HG03045 (cell line): ENCODE measurements at regions not wholly inside any gene's neighbourhood (a gene's known extent, or its start where the extent isn't known, plus 50 kb on each side); places are given as distances from the start of the nearest gene placed in this dataset.

Source experiments
- ATAC-seq: cut with Tn5 transposase; IDR thresholded peaks from one replicate; pipeline ENCODE4 v1.9.1; 2021; ENCODE audit warnings: mild to moderate bottlenecking, moderate library complexity; ENCODE audit not compliant: unreplicated experiment

DNA sequence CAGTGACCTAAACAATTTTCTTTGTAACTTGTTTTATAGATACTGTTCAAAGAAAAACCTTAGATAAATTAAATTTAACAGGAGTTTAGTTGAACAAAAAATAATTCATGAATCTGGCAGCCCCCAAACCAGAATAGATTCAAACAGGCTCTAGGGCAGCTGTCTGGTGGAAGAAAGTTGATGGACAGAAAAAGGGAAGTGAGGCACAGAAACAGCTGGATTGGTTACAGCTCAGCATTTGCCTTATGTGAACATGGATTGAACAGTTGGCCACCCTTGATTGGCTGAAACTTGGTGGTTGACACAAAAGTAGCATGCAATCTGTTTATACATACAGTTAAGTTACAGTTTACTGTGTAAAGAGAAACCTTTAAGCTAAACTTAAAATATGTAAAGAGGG lies 954.3 kb upstream of the FLRT2 start:
- no peak for ATAC-seq

DNA sequence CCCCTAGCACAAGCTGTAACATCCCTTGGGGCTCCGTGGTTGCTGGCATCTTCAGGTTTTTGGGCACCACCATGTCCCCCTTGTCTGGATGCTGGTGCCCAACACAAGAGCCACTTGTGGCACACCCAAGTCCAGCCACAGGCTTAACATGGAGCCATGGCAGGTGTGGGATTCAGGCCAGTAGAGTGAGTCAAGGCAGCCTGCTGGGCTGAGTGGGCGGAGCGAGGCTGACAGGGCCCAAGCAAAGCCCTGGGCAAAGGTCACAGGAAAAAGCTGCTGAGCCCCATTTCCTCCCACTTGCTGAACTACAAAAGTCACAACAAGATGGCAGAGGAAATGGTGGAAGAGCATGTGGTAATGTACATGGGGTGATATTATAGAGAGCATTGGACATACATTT lies 950.7 kb upstream of the FLRT2 start:
- no peak for ATAC-seq

DNA sequence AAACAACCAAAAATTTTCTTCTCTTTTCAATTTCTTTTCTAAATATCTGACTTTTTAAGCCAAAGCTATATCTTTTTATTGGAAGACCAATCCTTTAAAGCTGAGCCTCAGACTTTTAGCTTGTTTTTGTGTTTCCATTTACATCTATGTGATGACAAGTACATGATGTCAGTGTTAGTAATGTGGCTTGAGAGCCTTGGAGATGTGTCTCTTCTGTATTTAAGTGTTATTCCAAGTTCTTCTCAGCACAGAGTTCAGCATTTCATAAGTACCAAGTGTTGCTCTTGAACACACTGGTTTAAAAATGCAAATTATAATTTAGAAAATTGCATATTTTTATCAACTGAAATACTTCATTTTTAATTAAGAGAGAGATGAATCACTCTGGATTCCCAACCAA lies 948.9 kb upstream of the FLRT2 start:
- ATAC-seq = no peak

DNA sequence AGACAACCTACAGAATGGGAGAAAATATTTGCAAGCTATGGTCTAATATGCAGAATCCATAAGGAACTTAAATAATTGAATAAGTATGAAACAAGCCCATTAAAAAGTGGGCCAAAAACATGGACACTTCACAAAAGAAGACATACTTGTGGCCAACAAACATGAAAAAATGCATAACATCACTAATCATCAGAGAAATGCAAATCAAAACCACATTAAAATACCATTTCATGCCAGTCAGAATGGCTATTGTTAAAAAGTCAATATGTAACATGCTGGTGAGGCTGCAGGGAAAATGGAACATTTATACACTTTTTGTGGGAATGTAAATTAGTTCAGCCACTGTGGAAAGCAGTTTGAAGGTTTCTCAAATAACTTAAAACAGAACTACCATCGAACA lies 945.4 kb upstream of the FLRT2 start:
- no peak for ATAC-seq

DNA sequence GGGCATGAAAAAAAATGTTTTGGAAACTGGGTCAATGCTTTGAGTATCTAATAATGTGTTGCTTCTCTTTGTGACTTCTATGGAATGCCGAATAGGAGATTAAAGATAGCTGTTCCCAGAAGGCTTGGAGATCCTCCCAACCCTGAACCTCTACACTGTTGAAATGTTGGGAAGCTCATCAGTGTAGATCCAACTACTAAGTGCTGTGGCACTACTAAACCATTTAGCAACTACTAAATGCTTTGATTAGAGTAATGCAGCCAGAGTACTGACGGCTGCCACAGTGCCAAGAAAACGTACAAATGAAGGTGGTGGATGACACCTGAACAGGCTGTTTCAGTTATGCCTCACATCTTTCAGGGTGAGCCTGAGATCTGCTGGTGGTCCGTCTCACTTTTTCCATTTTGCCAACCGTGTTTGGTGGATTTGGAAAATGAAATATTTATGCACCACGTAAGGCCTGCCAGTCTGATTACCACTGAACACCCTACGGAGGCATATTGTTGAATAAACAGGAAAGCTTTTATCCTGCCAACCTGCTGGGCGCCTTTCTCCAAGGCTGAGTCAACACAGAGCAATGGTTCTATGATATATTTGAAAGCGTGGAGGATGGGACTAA lies 938.0 kb upstream of the FLRT2 start:
- ATAC-seq = no peak

DNA sequence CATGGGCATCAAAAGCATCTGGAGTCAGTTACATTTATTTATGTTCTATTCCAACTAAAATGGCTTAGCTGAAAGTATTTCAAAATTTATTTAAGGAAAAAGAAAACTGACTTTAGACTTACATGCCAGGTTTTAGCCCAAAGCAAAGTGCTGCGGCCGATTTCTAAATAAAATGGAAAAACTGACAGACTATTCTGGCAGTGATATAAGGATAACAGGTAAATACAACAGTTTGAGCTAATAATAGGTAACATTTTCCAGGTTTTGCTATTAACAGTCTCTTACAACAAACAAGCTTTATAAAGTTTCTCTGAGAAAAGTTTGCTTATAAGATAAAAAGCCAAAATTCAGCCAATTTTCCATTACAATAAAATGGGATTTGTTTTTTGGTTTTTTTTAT lies 937.2 kb upstream of the FLRT2 start:
- no peak for ATAC-seq

DNA sequence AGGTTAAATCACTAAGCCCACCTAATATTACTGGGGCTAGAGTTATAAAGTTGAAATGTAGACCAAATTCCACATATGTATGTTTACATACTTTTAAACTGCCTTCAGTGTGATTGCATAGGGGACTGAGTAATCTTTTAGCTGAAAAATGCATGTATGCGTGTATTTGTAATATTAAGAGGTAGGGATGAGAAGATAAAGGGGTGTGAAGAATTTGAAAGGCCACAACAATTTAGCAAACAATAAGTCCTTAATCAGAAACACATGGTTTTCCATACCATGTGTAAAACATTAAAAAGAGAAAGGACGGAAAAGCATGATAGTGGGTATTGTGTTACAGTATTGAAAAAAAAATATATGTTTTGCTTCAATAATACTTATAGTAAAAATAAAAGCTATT lies 919.9 kb upstream of the FLRT2 start:
- no peak for ATAC-seq

DNA sequence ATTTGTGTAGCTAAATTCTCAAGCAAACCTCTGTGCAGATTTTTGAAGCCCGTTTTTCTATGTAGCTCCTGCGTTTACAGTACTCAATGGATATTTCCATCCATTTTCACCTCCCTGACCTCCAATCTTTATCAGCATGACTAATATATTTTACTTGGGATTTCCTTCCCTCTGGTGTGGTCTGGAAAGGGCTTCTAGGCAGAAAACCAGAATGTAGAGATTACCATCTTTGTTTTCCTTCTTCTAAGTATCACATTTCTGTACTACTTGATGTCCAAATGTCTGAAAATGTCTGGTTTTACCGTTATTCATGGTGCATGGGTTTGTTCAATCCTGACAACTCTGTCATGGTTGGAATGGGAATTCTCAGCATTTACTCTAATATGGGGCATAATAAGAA lies 907.6 kb upstream of the FLRT2 start:
- ATAC-seq = no peak

DNA sequence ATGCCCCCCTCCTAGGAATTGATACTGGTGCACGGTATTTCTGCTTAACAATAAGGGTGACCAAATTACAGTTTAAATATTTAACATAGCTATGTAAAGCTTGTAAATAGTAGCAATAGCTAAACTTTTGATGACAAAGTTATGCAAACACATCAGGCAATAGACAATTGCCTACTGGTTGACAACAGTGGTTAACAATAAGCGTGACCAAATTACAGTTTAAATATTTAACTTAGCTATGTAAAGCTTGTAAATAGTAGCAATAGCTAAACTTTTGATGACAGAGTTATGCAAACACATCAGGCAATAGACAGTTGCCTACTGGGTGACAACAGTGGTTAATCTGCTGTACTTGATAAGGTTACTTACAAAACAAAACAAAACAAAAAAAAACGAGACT lies 886.5 kb upstream of the FLRT2 start:
- no peak for ATAC-seq

DNA sequence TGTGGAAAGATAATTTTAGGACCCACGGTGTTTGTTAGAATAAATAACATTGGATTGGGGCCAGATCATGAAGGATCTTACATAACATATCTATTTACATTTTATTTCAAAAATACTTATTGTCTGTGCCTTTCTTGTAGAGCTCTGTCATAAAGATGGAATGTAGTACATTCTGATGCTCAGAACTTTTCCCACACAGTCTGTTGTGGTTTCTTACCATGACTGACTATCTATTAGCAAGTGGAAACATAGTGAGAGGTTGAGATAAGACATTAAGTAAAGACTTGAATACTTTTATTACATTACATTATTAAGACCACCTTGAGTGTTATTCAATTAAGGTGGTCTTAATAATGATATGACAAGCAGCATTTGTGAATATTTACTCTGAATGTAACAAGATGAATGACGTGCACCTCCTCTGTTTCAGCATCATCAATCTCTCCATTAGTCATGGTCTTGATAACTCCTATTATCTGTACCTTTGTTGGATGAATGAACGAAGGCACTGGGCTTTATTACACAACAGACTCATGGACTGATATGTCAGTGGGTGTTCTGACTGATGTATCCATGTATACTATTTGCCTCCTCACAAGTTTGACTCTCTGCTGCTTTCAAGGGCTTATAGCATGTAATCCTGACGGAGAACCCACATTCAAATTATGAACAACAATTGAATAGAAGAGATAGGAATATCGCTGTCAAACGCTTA lies 883.0 kb upstream of the FLRT2 start:
- no peak for ATAC-seq

DNA sequence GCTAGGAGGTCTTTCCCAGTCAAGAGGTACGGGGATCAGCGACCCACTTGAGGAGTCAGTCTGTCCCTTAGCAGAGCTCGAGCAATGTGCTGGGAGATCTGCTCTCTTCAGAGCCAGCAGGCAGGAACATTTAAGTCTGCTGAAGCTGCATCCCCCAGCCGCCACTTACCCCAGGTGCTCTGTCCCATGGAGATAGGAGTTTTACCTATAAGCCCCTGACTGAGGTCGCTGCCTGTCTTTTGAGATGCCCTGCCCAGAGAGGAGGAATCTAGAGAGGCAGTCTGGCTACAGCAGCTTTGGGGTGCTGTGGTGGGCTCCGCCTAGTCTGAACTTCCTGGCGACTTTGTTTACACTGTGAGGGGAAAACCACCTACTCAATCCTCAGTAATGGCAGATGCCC lies 874.9 kb upstream of the FLRT2 start:
- no peak for ATAC-seq

DNA sequence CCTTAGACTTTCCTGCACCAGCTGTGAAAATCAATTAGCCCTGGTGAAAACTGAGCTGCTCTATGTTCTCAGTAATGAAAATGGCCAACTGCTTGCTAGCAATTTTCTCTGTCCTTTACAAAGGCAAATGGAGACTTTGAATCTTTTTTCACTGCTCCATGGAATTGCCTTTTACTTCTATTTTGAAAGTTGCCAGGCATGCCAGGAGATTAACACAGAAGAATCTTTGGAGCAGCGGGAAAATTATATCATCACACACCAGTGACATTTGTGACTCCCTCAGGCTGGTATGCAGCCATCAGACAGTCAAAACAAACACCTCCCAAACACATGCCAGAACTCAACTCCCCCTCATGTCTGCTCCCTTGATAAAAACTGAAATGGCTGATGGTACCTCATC lies 872.0 kb upstream of the FLRT2 start:
- ATAC-seq = no peak

DNA sequence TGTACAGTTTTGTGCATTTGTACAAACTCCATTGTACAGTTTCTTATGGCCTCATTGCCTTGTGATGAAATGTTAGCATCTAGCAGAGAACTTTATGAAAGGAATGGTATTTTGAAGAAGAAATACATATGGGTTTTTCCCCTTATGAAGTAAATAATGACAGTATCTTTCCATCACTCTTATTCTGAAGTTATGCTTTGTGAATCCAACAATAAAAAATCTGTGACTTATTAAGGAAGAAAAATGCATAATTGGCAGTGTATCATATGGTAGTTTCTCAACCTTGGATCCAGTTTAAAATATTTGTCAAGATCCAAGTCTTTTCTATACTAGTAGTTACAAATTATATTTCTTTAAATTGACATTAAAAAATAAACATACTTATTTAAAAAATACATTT lies 859.1 kb upstream of the FLRT2 start:
- ATAC-seq = no peak

DNA sequence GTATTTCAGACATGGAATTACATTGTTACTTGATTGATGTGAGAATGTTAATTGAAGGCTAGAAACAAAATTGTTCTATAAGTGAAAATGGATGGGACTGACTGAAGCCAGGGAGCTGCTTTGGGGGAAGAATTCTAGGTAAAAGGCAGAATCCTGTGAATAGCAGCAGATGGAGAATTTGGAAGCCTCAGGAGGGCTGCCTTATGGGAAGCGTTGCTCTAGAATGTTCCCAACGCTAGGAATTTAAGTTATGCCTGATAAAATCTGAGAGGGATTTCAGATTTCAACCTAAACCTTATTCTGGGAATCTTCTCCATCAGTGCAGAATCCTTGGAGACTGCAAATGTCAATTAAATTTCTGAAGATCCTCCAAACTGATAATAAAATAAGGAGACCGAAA lies 858.2 kb upstream of the FLRT2 start:
- no peak for ATAC-seq

DNA sequence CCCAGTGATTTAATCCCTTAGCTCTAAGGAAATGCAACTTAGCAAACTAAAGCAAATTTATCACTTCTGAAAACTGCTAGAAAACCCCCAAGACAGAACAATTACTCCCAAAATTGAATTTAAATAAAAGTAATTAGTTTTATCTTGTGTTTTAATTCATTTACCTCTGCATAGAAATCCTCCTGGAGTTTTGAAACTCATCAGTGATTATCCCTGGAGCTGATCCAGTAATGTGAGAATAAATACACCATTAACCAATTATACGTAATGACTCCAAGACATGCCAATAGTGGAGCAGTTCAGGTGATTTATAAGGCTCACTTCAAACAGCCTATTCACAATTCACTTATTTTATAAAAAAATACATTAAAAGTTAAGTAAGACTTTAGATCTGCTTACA lies 855.3 kb upstream of the FLRT2 start:
- ATAC-seq = no peak

DNA sequence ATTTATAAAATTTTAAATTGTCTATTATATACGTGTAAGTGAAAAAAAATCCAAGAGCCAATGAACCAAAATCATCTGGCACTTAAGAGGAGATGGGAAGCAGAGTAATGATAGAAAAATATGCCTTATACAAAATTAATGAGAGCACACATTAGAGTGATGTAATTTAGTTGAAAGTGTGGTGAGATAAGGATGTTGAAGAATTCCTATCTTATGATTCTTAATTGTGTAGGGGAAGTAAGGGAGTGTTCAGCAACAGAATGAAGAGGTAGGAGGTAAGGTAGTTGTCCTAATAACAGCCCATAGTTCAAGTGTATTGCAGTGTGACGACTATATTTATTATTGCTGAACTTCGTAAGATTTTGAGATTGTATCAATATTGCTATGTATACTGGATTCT lies 843.4 kb upstream of the FLRT2 start:
- no peak for ATAC-seq

DNA sequence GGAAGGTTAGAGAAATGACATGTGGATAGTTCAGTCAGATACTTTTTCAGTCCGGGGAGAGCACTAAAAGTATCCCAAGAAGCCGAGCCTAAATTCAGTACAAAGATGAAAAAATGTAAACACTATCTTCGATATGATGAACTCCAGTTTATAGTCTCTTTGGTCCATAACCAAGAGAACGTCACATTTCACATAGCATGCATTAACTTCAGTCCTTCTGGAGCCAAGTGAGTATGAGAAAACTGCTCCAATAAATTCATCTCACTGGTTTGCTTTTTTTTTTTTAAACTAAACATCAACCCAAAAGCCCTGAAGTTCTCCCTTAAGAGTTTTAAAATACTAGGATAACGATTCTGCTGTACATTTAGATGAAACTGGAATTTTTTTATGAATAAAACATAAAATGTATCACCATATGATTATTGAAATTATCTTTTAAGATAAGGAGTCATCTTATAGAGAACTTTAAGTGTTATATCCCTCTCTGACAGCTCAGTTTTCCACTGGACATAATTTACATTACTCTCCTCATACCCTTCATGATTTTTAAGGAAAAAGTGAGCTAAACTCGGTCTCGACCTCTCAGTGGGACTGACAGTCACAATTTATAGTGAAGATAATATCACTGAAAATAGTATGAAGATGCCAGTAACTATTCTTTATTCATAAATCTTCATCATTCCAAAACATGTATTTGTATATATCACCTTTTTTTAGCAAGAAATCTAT lies 841.5 kb upstream of the FLRT2 start:
- ATAC-seq = no peak

DNA sequence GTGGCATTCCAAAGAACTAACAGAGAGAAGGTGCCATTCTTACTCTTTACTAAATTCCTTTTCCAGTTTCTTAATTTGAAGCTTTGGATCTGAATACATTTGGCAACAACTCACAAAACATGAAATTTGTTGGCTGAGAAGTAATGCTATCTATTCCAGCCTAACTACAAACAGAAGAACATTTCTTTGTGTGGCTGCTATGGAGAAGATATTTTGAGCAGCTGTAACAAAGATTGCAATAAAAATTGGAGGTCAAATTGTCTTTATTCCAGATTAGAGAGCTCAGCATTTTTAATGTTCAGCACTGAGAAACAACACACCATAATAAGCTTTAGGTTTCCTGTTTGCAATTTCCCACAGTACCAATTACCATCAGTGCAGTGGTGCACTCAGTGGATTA lies 835.8 kb upstream of the FLRT2 start:
- no peak for ATAC-seq

DNA sequence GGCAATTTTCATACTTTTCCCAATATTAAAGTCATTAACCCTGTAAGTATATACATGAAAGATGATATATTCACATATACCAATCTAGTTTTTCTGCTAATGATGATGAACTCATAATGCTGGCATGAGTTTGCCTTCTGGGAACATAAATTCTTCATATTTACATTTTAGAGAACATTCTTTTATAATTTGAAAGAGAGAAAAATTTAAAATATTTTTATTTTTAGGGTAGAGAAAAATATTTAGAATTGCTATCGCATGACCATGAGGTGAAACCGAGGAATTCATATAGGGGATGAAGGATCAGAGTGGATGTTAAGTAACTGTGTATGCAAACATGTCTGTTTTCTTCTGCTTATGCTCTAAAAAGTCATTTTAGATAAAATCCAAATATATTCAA lies 825.3 kb upstream of the FLRT2 start:
- ATAC-seq = no peak

DNA sequence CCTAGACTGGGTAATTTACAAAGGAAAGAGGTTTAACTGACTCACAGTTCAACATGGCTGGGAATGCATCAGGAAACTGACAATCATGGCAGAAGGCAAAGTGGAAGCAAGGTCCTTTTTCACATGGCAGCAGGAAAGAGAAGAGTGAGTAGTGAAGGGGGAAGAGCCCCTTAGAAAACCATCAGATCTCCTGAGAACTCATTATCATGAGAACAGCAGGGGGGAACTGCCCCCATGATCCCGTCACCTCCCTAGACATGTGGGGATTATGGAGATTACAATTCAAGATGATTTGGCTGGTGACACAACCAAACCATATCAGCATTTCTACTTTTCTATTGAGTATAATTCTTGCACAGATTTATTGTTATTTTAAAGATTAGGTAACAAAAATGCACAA lies 822.1 kb upstream of the FLRT2 start:
- ATAC-seq = no peak

DNA sequence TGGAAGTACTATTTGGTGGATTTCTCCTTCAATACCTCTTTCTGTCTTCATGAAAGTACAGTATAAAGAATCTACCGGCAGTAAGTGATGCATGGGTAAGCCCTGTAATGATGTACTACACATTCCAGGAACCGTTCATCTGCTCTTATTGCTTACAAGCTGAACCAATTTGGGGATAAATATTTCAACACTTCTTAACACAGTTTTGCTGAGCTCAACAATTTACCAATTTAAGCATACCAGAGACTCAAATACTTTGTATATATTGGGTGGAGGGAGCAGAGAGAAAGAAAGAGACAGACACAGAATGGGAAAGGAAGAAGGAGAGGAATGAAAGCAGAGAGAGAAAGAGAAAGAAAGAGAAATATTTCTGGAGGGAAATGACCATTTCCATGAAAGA lies 821.1 kb upstream of the FLRT2 start:
- ATAC-seq = no peak

DNA sequence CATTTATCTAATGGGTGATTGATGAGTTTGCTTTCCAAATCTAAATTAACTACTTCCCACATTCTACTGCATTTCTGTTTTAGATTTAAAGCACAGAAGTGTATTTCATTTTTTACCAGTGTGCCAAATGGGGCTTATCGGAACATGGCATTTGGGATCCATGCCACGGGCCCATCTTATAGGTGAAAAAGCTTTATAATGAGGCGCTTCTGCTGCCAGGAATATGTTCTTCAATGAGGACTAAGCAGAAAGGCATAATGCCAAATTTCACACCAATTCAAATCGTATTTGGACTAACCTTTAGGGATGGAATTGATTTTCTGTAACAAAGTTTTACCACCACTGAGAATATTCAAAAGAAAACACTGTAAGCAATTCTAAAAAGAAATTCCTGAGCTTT lies 803.5 kb upstream of the FLRT2 start:
- no peak for ATAC-seq
